Fibroblast of skin of scalp (primary cell): ENCODE measurements at regions not wholly inside any gene's neighbourhood (a gene's known extent, or its start where the extent isn't known, plus 50 kb on each side); places are given as distances from the start of the nearest gene placed in this dataset.

Source experiments
- DNase-seq: peaks from one replicate; pipeline ENCODE4 v3.0.0-alpha.2; 2013

- no peak for DNase-seq
Measured at GRCh38 chr6:23319582-23319981, 750.2 kb downstream of the HDGFL1 start.

GRCh38 chr6:23320471-23321015 lies 751.2 kb downstream of the HDGFL1 start:
- no peak for DNase-seq

- DNase-seq, result no peak
Measured at GRCh38 chr6:23323897-23324296, 754.5 kb downstream of the HDGFL1 start.

GRCh38 chr6:23325065-23325464 lies 755.7 kb downstream of the HDGFL1 start:
- DNase-seq, result no peak

- DNase-seq, result no peak
Measured at GRCh38 chr6:23327621-23328020, 758.3 kb downstream of the HDGFL1 start.

- peak; percentile 6 for DNase-seq
Measured at GRCh38 chr6:23329086-23329485, 759.7 kb downstream of the HDGFL1 start.

- DNase-seq, result no peak
Measured at GRCh38 chr6:23330632-23331031, 761.3 kb downstream of the HDGFL1 start.

GRCh38 chr6:23334360-23334759 lies 765.0 kb downstream of the HDGFL1 start:
- DNase-seq, result no peak

GRCh38 chr6:23335894-23336293 lies 766.5 kb downstream of the HDGFL1 start:
- no peak for DNase-seq

- no peak for DNase-seq
Measured at GRCh38 chr6:23339268-23339667, 769.9 kb downstream of the HDGFL1 start.

GRCh38 chr6:23340271-23340670 lies 770.9 kb downstream of the HDGFL1 start:
- DNase-seq, result no peak

GRCh38 chr6:23343610-23344306 lies 774.4 kb downstream of the HDGFL1 start:
- DNase-seq, result no peak

GRCh38 chr6:23348185-23348584 lies 777.8 kb upstream of the NRSN1 start:
- DNase-seq, result no peak

GRCh38 chr6:23349521-23350147 lies 776.4 kb upstream of the NRSN1 start:
- peak; percentile 83 for DNase-seq

- DNase-seq, result no peak
Measured at GRCh38 chr6:23350752-23351453, 775.1 kb upstream of the NRSN1 start.

GRCh38 chr6:23354004-23354403 lies 772.0 kb upstream of the NRSN1 start:
- DNase-seq, result no peak

GRCh38 chr6:23357185-23357766 lies 768.7 kb upstream of the NRSN1 start:
- no peak for DNase-seq

GRCh38 chr6:23365732-23366131 lies 760.3 kb upstream of the NRSN1 start:
- DNase-seq, result no peak

GRCh38 chr6:23367311-23367710 lies 758.7 kb upstream of the NRSN1 start:
- no peak for DNase-seq

GRCh38 chr6:23368557-23368956 lies 757.5 kb upstream of the NRSN1 start:
- no peak for DNase-seq

GRCh38 chr6:23370051-23370450 lies 756.0 kb upstream of the NRSN1 start:
- DNase-seq, result no peak

GRCh38 chr6:23371132-23371915 lies 754.7 kb upstream of the NRSN1 start:
- DNase-seq, result no peak
